Effector memory CD4-positive, alpha-beta T cell (primary cell): ENCODE measurements at regions not wholly inside any gene's neighbourhood (a gene's known extent, or its start where the extent isn't known, plus 50 kb on each side); places are given as distances from the start of the nearest gene placed in this dataset.

Experiments used
- DNase-seq, 3 donors: peaks; one replicate each; pipeline ENCODE4 v3.0.0-alpha.2; 2020
- H3K27ac ChIP-seq: 2 replicates; pipeline ENCODE4 v1.7.0; 2013; ENCODE audit warnings: mild to moderate bottlenecking, low read length, moderate library complexity; ENCODE audit not compliant: insufficient read depth, poor library complexity, severe bottlenecking
- H3K27me3 ChIP-seq: replicated peaks from 2 replicates; pipeline ENCODE4 v1.7.0; 2013; ENCODE audit warnings: mild to moderate bottlenecking, low read length; ENCODE audit not compliant: insufficient read depth, control insufficient read depth, poor library complexity, severe bottlenecking
- H3K36me3 ChIP-seq: 2 replicates; pipeline ENCODE4 v1.7.0; 2013; ENCODE audit warnings: mild to moderate bottlenecking, low read length, moderate library complexity; ENCODE audit not compliant: control insufficient read depth, insufficient read depth
- H3K4me1 ChIP-seq: 2 replicates; pipeline ENCODE4 v1.7.0; 2013; ENCODE audit warnings: low read length, mild to moderate bottlenecking; ENCODE audit not compliant: control insufficient read depth, insufficient read depth, poor library complexity, severe bottlenecking
- H3K4me3 ChIP-seq: 2 replicates; pipeline ENCODE4 v1.7.0; 2013; ENCODE audit warnings: low read length, low read depth, mild to moderate bottlenecking; ENCODE audit not compliant: insufficient read depth, poor library complexity, severe bottlenecking
- H3K9me3 ChIP-seq: 2 replicates; pipeline ENCODE4 v1.7.0; 2013; ENCODE audit warnings: mild to moderate bottlenecking, low read length, moderate library complexity; ENCODE audit not compliant: control insufficient read depth

- Histone ChIP-seq H3K27ac (no peak overlapping the region), H3K4me3 (no peak overlapping the region), H3K27me3 (no peaks in the 10 kb centered on the region), H3K4me1 (no peaks in the 10 kb centered on the region), H3K36me3 (no peaks in the 10 kb centered on the region), H3K9me3 (no peaks in the 10 kb centered on the region)
- DNase-seq: no peak
These were observed 125.8 kb upstream of the EDNRA start for GRCh38 chr4:147355032-147355656.

GRCh38 chr4:147355847-147356246 lies 125.0 kb upstream of the EDNRA start:
- Histone ChIP-seq H3K27ac (no peak overlapping the region), H3K4me1 (no peaks in the 10 kb centered on the region), H3K9me3 (no peaks in the 10 kb centered on the region), H3K27me3 (no peaks in the 10 kb centered on the region), H3K4me3 (no peak overlapping the region), H3K36me3 (no peaks in the 10 kb centered on the region)
- no peak for DNase-seq

- Histone ChIP-seq H3K4me3 (no peak overlapping the region), H3K27me3 (no peaks in the 10 kb centered on the region), H3K4me1 (no peaks in the 10 kb centered on the region), H3K27ac (no peak overlapping the region), H3K36me3 (no peaks in the 10 kb centered on the region), H3K9me3 (no peaks in the 10 kb centered on the region)
- no peak for DNase-seq
These were observed 120.6 kb upstream of the EDNRA start for GRCh38 chr4:147360301-147360700.

- H3K4me1 ChIP-seq: no peaks in the 10 kb centered on the region
- H3K36me3 ChIP-seq: no peaks in the 10 kb centered on the region
- H3K27me3 ChIP-seq: no peaks in the 10 kb centered on the region
- DNase-seq: no peak
- no peak overlapping the region for H3K27ac ChIP-seq
- H3K9me3 ChIP-seq: no peaks in the 10 kb centered on the region
- H3K4me3 ChIP-seq: no peak overlapping the region
These were observed 119.2 kb upstream of the EDNRA start for GRCh38 chr4:147361726-147362125.

GRCh38 chr4:147362938-147363337 lies 118.0 kb upstream of the EDNRA start:
- DNase-seq: no peak
- H3K36me3 ChIP-seq: no peaks in the 10 kb centered on the region
- H3K4me3 ChIP-seq: no peak overlapping the region
- H3K27me3 ChIP-seq: no peaks in the 10 kb centered on the region
- no peaks in the 10 kb centered on the region for H3K9me3 ChIP-seq
- no peak overlapping the region for H3K27ac ChIP-seq
- no peaks in the 10 kb centered on the region for H3K4me1 ChIP-seq

GRCh38 chr4:147363514-147363913 lies 117.4 kb upstream of the EDNRA start:
- no peaks in the 10 kb centered on the region for H3K9me3 ChIP-seq
- no peak overlapping the region for H3K27ac ChIP-seq
- H3K4me1 ChIP-seq: no peaks in the 10 kb centered on the region
- H3K36me3 ChIP-seq: no peaks in the 10 kb centered on the region
- no peak overlapping the region for H3K4me3 ChIP-seq
- no peak for DNase-seq
- H3K27me3 ChIP-seq: no peaks in the 10 kb centered on the region

- no peaks in the 10 kb centered on the region for H3K4me1 ChIP-seq
- H3K4me3 ChIP-seq: no peak overlapping the region
- H3K27ac ChIP-seq: no peak overlapping the region
- DNase-seq: no peak
- H3K36me3 ChIP-seq: no peaks in the 10 kb centered on the region
- no peaks in the 10 kb centered on the region for H3K27me3 ChIP-seq
- no peaks in the 10 kb centered on the region for H3K9me3 ChIP-seq
These were observed 115.5 kb upstream of the EDNRA start for GRCh38 chr4:147365396-147365795.

GRCh38 chr4:147366164-147366563 lies 114.7 kb upstream of the EDNRA start:
- DNase-seq: no peak
- H3K27ac ChIP-seq: no peak overlapping the region
- H3K9me3 ChIP-seq: no peaks in the 10 kb centered on the region
- no peaks in the 10 kb centered on the region for H3K27me3 ChIP-seq
- no peak overlapping the region for H3K4me3 ChIP-seq
- no peaks in the 10 kb centered on the region for H3K36me3 ChIP-seq
- H3K4me1 ChIP-seq: no peaks in the 10 kb centered on the region

- Histone ChIP-seq H3K4me1 (no peaks in the 10 kb centered on the region), H3K4me3 (no peak overlapping the region), H3K36me3 (no peaks in the 10 kb centered on the region), H3K27me3 (no peaks in the 10 kb centered on the region), H3K9me3 (no peaks in the 10 kb centered on the region), H3K27ac (no peak overlapping the region)
- no peak for DNase-seq
These were observed 113.0 kb upstream of the EDNRA start for GRCh38 chr4:147367891-147368290.

- Histone ChIP-seq H3K36me3 (no peaks in the 10 kb centered on the region), H3K4me3 (no peak overlapping the region)
These were observed 111.9 kb upstream of the EDNRA start for GRCh38 chr4:147368948-147369347.

More at GRCh38 chr4:147368948-147369347, 111.9 kb upstream of the EDNRA start:
- H3K27me3 ChIP-seq: no peaks in the 10 kb centered on the region
- no peak for DNase-seq
- no peak overlapping the region for H3K27ac ChIP-seq
- H3K4me1 ChIP-seq: no peaks in the 10 kb centered on the region
- no peaks in the 10 kb centered on the region for H3K9me3 ChIP-seq
